K562 (cell line): ENCODE measurements at regions not wholly inside any gene's neighbourhood (a gene's known extent, or its start where the extent isn't known, plus 50 kb on each side); places are given as distances from the start of the nearest gene placed in this dataset.
"Not testable (repeated sequence)": the region's sequence is repeated elsewhere in the genome, so short reads cannot be mapped to it uniquely, and the experiment has no call there.

ENCODE experiments used
- FOXP4 ChIP-seq: sonication (generic); formaldehyde crosslinking; IDR thresholded peaks from 2 replicates; pipeline ENCODE4 v1.8.0; 2022; ENCODE audit warnings: mild to moderate bottlenecking, missing genetic modification reagents, borderline replicate concordance
- PHF8 ChIP-seq: fragments of 200-600 bp; sonication (generic); IDR thresholded peaks from 2 replicates; pipeline ENCODE4 v1.6.1; 2012; ENCODE audit warnings: mixed run types, mild to moderate bottlenecking, inconsistent platforms, low read length, moderate library complexity, borderline replicate concordance
- ZNF780A ChIP-seq: fragments of 250-450 bp; sonication (Bioruptor Pico); IDR thresholded peaks from 2 replicates; pipeline ENCODE4 v1.5.0; 2021; ENCODE audit warnings: mild to moderate bottlenecking

- TF ChIP-seq PHF8, ZNF780A, FOXP4: not testable (repeated sequence)
These were observed 92.1 kb upstream of the PALMD start for GRCh38 chr1:99553819-99554218.
